DMS153 treated with DMSO at 0.1 percent for 48 hours (cell line): ENCODE measurements at regions not wholly inside any gene's neighbourhood (a gene's known extent, or its start where the extent isn't known, plus 50 kb on each side); places are given as distances from the start of the nearest gene placed in this dataset.
"Not testable (repeated sequence)": the region's sequence is repeated elsewhere in the genome, so short reads cannot be mapped to it uniquely, and the experiment has no call there.

ENCODE experiments used
- DNase-seq: peaks from one replicate; lab custom pipeline; 2025; ENCODE audit not compliant: unreplicated experiment; lab: John Stamatoyannopoulos, UW

GRCh38 chr1:195851804-195852203, 756.4 kb downstream of the KCNT2 start:
- no peak for DNase-seq

DNA sequence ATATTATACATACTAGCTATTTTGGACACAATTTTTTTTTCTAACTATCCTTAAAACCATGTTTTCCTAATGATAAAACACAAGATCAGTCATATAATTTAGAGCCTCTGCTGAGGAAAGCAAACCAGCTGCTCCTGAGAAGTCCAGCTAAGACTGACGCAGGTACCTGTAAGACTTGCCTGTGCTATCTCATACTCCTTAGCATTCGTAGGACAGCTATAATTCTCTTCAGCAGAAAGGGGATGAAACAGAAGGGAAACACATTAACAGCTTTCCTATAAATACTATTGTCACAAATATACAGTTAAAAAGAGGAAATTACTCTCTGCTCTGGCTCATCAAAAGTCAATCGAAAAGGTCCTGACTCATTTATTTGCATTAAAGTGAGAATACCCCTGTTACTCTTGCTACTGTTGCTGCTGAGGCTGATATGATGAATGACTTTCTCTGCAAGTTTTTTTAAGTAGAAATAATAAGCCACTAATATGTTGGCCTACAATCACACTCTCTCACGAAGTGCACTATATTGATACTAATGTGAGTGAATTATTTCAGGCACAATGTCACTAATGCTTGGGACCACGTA, 757.1 kb downstream of the KCNT2 start:
- no peak for DNase-seq

DNA sequence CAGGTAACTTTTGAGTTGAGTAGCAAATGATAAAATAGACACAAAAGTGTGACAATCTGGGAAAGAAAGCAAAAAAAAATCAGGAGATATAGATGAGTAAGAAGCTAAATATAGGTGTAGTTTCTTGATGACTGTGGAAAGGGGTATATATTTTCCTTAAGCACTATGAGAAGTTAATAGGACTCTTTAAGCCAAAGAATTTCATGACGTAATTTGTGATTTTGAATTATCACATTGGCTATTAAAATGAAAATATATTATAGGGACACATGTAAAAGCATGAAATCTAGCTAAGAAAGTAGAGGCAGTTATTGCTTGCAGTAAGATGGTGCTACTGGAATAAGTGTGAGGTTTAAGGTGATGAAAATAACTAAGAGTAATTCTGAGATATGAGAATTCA, 759.1 kb downstream of the KCNT2 start:
- DNase-seq = no peak

GRCh38 chr1:195847957-195848875, 760.0 kb downstream of the KCNT2 start:
- DNase-seq = not testable (repeated sequence)

DNA sequence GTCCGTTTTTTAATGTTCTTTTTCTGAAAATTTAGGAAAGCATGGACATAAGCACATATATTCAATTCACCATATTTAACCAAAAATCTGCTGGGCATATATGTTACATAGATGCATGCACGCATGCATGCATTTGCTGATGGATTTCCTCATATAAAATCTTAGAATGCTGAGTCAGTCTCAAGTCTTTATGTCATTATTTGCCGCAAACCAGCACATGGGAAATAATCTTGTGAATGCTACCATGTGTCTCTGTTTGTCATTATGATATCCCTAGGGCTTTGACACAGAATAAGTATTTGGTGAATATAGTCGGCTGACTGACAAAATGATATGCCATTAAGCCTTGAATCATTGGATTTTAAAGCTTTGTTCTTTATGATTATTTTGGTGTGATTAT, 776.5 kb downstream of the KCNT2 start:
- no peak for DNase-seq

DNA sequence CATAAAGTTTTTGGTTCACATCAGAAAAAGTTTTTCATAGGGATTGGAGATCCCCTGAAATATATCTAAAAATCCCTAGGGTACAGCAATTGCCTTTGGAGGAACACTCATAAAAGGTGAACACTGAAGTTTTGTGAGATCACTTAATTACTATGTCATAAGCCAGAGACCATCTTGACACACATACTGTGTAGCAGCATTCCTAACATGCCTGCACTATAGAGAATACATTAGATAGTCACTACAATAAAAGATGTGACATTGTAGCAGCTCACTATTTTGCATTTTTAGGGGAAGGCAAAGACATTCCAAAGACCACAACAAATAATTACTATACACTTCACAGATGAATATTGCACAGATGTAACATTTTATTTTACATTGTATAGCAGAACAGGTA, 779.9 kb downstream of the KCNT2 start:
- DNase-seq = no peak

GRCh38 chr1:195820925-195821324, 787.3 kb downstream of the KCNT2 start:
- no peak for DNase-seq

- no peak for DNase-seq
Observed at GRCh38 chr1:195806060-195806459, 802.2 kb downstream of the KCNT2 start.

DNA sequence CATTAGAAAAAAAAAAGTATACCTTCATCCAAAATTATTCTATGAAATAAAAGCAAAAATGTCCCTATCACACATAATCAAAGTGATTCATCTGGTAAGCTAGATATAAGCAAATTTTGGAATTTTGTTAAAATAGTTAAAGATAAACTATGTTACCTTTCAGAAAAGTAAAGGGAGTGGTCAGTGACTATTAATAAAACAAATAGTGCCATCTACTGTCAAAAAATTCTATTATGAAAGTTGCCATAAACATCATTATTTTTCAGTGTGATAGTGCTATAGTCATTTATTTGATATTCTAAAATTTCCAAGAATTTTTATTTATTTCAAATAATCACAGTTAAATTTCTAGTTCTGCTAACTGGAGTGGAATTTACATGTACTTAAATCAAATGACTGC, 803.7 kb downstream of the KCNT2 start:
- DNase-seq = no peak

GRCh38 chr1:195799016-195799415, 809.2 kb downstream of the KCNT2 start:
- no peak for DNase-seq

- no peak for DNase-seq
Observed at GRCh38 chr1:195794225-195794624, 814.0 kb downstream of the KCNT2 start.

- no peak for DNase-seq
Observed at GRCh38 chr1:195791796-195792195, 816.4 kb downstream of the KCNT2 start.

DNA sequence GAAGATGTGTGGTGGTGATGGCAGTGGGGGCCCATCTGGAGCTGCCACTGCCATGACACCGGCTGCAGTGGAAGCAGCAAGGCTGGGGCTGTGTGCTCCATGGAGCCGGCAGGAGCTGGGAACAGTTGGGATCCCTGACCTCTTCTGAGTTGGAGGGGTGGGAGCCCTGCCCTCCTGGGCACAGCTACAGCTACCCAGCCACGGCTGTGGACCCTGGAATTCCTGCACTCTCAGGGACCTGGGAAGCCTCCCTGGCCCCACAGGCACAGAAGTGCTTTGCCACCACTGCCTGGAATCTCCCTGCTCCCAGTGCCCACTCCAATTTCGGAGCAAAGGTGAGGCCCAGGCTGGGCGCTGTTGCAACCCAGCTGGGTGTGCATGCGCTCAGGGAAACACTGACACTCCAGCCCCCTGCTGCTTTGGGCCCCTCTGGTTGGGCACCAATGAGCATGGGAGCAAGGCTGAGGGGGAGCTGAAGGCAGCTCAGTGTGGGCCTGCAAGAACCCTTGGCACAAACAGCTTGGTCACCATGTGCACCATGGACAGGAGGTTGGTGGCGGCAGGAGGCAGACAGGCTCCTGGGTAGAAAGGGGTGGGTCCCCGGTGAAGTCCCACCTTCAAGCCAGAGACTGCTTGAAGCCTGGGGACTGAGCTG, 817.6 kb downstream of the KCNT2 start:
- DNase-seq = no peak

- no peak for DNase-seq
Observed at GRCh38 chr1:195789321-195789720, 818.9 kb downstream of the KCNT2 start.

DNA sequence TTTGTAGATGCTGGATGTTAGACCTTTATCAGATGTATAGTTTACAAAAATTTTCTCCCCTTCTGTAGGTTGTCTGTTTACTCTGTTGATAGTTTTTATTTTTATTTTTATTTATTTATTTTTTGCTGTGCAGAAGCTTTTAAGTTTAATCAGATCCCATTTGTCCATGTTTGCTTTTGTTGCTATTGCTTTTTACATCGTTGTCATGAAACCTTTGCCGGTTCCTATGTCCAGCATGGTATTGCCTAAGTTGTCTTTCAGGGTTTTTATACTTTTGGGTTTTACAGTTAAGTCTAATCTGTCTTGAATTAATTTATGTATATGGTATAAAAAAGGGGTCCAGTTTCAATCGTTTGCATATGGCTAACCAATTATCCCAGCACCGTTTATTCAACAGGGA, 819.5 kb downstream of the KCNT2 start:
- no peak for DNase-seq

DNA sequence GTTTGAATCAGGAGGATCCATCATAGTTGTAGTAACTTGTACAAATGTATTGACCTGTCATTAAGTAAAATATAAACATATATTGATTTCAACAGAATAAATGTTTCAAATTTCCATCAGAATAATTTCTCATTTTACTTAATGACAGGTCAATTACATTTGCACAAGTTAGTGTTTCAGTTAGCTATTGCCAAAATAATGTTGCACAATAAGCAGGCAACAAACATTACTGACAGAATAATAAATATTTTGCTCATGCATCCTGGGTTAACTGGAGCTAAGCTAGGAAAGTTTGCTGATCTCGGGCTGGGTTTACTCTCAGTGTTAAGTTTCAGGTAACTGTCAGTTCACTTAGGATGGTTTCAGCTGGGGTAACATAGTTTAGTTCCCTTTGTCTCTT, 822.4 kb downstream of the KCNT2 start:
- DNase-seq = no peak

DNA sequence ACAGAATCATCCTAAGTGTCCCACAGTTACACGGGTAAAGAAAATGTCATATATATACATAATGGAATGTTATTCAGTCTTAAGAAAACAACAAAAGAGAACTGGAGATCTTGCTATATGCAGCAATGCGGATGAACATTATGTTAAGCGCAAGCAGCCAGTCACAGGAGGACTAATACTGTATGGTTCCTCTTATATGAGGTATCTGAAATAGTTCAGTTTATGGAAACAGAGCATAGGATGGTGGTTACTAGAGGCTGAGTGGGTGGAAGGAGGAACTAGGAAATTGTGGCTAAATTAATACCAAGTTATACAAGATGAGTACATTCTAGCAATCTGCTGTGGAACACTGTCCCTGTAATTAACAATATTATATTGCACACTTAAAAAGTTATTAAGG, 834.3 kb downstream of the KCNT2 start:
- no peak for DNase-seq

DNA sequence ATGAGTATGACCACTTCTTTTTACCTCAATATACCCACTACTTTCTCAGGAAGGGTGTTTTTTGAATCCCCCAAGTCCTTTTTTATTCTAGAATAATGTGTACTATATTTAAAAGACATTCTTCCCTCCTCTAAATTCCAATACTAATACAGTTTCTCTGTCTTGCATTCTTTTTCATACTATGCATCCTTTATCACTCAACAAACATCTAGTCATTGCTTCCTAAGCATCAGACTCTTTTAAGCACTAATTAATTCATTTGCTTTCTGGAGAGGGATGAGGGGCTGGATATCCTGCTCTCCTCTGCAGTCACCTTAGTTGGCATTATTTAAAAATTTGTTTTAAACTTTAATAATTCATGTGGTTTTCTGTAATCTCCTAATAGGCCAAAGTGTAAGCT, 838.8 kb downstream of the KCNT2 start:
- DNase-seq = no peak

DNA sequence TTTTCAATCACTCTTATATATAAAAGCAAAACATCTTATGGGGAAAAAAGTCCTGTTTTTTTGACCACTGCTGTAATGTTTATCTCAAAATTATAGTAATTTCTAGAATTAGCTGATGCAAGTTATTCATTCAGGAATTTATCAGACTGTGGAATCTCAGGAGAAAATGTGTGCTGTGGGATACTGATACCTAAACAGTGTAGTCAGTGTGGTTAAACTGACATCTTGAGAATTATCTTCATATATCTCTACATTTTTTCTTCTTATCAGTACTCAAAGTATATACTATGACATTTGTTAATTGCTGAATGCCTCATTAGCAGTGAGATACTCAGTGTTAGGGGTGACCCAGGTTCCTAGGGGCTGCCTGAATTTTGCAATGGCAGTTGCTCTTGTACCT, 839.3 kb downstream of the KCNT2 start:
- no peak for DNase-seq

DNA sequence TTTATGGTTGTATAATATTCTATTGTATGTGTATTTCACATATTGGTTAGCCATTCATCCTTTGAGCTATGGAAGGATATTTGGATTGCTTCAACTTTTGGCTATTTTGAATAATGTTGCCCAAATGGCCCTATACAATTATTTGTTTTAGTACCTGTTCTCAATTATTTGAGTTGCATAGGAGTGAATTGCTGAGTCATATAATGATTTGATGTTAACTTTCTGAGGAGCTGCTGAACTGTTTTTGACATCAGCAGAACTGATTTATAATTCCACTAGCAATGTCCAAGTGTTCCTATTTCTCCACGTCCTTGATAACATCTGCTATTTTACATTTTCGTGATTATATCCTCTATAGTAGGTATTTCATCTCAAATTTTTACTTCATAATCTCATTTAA, 839.9 kb downstream of the KCNT2 start:
- no peak for DNase-seq

DNA sequence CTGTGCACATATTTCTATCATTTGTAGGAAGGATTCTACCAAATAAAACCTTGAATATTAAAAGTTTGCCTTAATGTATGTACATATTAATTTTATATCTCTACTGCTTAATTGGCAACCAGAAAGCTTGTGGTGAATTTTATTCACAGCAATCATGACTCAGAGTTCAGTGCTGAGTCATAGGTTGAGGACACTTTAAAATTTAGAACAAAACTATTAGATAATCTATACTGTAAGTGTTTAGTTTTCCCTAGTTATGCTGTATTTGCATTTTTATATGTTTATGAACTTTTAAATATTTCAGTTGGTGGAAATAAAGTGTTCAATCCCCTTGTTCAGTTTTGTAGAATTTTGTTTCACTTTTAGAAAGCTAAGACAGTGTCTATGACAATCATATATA, 841.5 kb downstream of the KCNT2 start:
- no peak for DNase-seq

GRCh38 chr1:195765099-195765498, 843.1 kb downstream of the KCNT2 start:
- no peak for DNase-seq
